ENCODE measurements at regions not wholly inside any gene's neighbourhood (a gene's known extent, or its start where the extent isn't known, plus 50 kb on each side); places are given as distances from the start of the nearest gene placed in this dataset.
"Not testable (repeated sequence)": the region's sequence is repeated elsewhere in the genome, so short reads cannot be mapped to it uniquely, and the experiment has no call there.

GRCh38 chr7:63407881-63408280 lies 590.8 kb upstream of the ZNF722 start:
- not testable (repeated sequence) for TF ChIP-seq ZNF121 (CRISPR knock-in tag; conservative IDR thresholded peaks at IDR 0.05); YY1 (IDR thresholded peaks at IDR 0.05; ENCODE audit: borderline replicate concordance in 1 of 3, control insufficient read depth in 1 of 3, extremely low read depth in 1 of 3, insufficient read depth in 3 of 3, insufficient read length in 1 of 3, insufficient replicate concordance in 2 of 3, low read depth in 1 of 3, low read length in 2 of 3); MXI1 (IDR thresholded peaks at IDR 0.05; ENCODE audit: low read depth, low read length); RAD21 (CRISPR knock-in tag; conservative IDR thresholded peaks at IDR 0.05 in 1 of 2, IDR thresholded peaks at IDR 0.05 in 1 of 2); RAD51 (IDR thresholded peaks at IDR 0.05; ENCODE audit: borderline replicate concordance, low read depth); REST (IDR thresholded peaks at IDR 0.05; ENCODE audit: borderline replicate concordance); REST (CRISPR knock-in tag; IDR thresholded peaks at IDR 0.05; ENCODE audit: low read depth); SRSF7 (optimal IDR thresholded peaks at IDR 0.05; ENCODE audit: low read depth, low read length); NR3C1 (CRISPR knock-in tag; IDR thresholded peaks at IDR 0.05); TBP (optimal IDR thresholded peaks at IDR 0.05; ENCODE audit: low read depth, low read length); EGR1 (conservative IDR thresholded peaks at IDR 0.05); ATF3 (IDR thresholded peaks at IDR 0.05); ATF3 (CRISPR knock-in tag; conservative IDR thresholded peaks at IDR 0.05); EZH2 (IDR thresholded peaks at IDR 0.05; ENCODE audit: borderline replicate concordance, low read depth, low read length)
